ENCODE measurements at regions not wholly inside any gene's neighbourhood (a gene's known extent, or its start where the extent isn't known, plus 50 kb on each side); places are given as distances from the start of the nearest gene placed in this dataset.

- DNase-seq: no peak
- no peak overlapping the region for H2BK12ac ChIP-seq (ENCODE audit: insufficient read length, low read depth, low read length)
- H3K14ac ChIP-seq (ENCODE audit: insufficient read depth, low read length): no peak overlapping the region
- H3K23ac ChIP-seq (ENCODE audit: insufficient read length, low read depth, low read length): no peak overlapping the region
- H3K23me2 ChIP-seq (ENCODE audit: insufficient read length, low read depth, low read length, poor library complexity, severe bottlenecking): no peaks in the 10 kb centered on the region
- no peak overlapping the region for H4K91ac ChIP-seq (ENCODE audit: insufficient read length, low read depth, low read length)
- H2AFZ ChIP-seq (ENCODE audit: low read length): no peak overlapping the region
- H2BK120ac ChIP-seq (ENCODE audit: low read depth, low read length, poor library complexity, severe bottlenecking): no peak overlapping the region
- H3K4me2 ChIP-seq (ENCODE audit: insufficient read depth, insufficient read length, low read length): no peak overlapping the region
- no peak overlapping the region for H3K18ac ChIP-seq (ENCODE audit: insufficient read length, low read depth, low read length)
- peaks cover 3 to 6% of the 10 kb centered on the region in 2 experiments; a peak in 3 of 4 replicates for H3K4me1 Mint-ChIP-seq
- H2BK5ac ChIP-seq (ENCODE audit: insufficient read length, low read length): no peak overlapping the region
- no peak for TF ChIP-seq CTCF (conservative IDR thresholded peaks at IDR 0.05)
- peaks cover 8 to 13% of the 10 kb centered on the region in 2 experiments; a peak in 3 of 5 replicates for H3K9me3 Mint-ChIP-seq
- no peak overlapping the region for H4K8ac ChIP-seq (replicated peaks; ENCODE audit: insufficient read length, low read depth, low read length)
- H3K4ac ChIP-seq (ENCODE audit: low read depth, low read length): no peak overlapping the region
- no peaks in the 10 kb centered on the region for H3K79me1 ChIP-seq (ENCODE audit: insufficient read depth, low read depth, low read length, poor library complexity, severe bottlenecking)
- no peak overlapping the region for H3K56ac ChIP-seq (ENCODE audit: insufficient read length, low read depth, low read length)
- H3K27ac ChIP-seq (ENCODE audit: insufficient read length, low read depth, low read length): no peak overlapping the region
- H2BK15ac ChIP-seq (ENCODE audit: low read depth, low read length): no peak overlapping the region
- no peaks in the 10 kb centered on the region for H3K27me3 ChIP-seq (ENCODE audit: insufficient read depth, low read length)
- no CpG with 5 or more reads among the region's 1 CpG for WGBS (ENCODE audit: extremely low coverage, insufficient read length, low lambda C conversion rate)
- no peak overlapping the region for H3K4me3 Mint-ChIP-seq
- H3K4me1 ChIP-seq (ENCODE audit: insufficient read depth, low read length): peaks cover 2% of the 10 kb centered on the region; the same call in 1 of the 2 replicates
- no peak overlapping the region for H3T11ph ChIP-seq (ENCODE audit: low read length)
- H4K5ac ChIP-seq (ENCODE audit: insufficient read length, low read depth, low read length): no peak overlapping the region
- no peaks in the 10 kb centered on the region for H3K9me3 ChIP-seq (ENCODE audit: control insufficient read depth, low read depth, low read length)
- H3K79me2 ChIP-seq (ENCODE audit: insufficient read depth, low read length): no peaks in the 10 kb centered on the region
- H3K27ac Mint-ChIP-seq: no peak overlapping the region
- peaks cover 7 to 17% (median 12%) of the 10 kb centered on the region in 3 experiments for H3K36me3 Mint-ChIP-seq (ENCODE audit: insufficient read depth in 1 of 3, low read depth in 3 of 3)
- H4K20me1 ChIP-seq (ENCODE audit: control insufficient read depth, insufficient read depth, insufficient read length): no peaks in the 10 kb centered on the region
- no peak overlapping the region for H2BK20ac ChIP-seq (ENCODE audit: low read depth, low read length, poor library complexity, severe bottlenecking)
- H3K9ac ChIP-seq (ENCODE audit: extremely low read depth, insufficient read length, low read length): no peak overlapping the region
- no peak overlapping the region for H2AK5ac ChIP-seq (ENCODE audit: insufficient read length, low read length)
- H3K27me3 Mint-ChIP-seq (ENCODE audit: low read depth): no peaks in the 10 kb centered on the region
These were observed 966.8 kb upstream of the CTNND2 start for GRCh38 chr5:12870872-12871539.
